AG09309 (cell line): ENCODE measurements at regions not wholly inside any gene's neighbourhood (a gene's known extent, or its start where the extent isn't known, plus 50 kb on each side); places are given as distances from the start of the nearest gene placed in this dataset.

Experiments used
- DNase-seq: peaks from one replicate; pipeline ENCODE4 v3.0.0-alpha.2; 2010; ENCODE audit warnings: low read depth
- H3K4me3 ChIP-seq: 2 replicates; pipeline ENCODE4 v1.5.1; 2011; ENCODE audit warnings: mild to moderate bottlenecking, low read depth, low read length, moderate library complexity; ENCODE audit not compliant: control insufficient read depth
- CTCF ChIP-seq: IDR thresholded peaks from 2 replicates; pipeline ENCODE4 v1.5.1; 2011; ENCODE audit warnings: mild to moderate bottlenecking, low read depth, low read length, inconsistent platforms; ENCODE audit not compliant: insufficient read depth, control insufficient read depth; ENCODE audit errors: missing control alignments

- no peak for TF ChIP-seq CTCF
- no peak for DNase-seq
- H3K4me3 ChIP-seq = no peak overlapping the region
Measured at GRCh38 chr7:115649429-115649828, 381.1 kb downstream of the TFEC start.

- H3K4me3 ChIP-seq = no peak overlapping the region
- DNase-seq = no peak
- TF ChIP-seq CTCF = no peak
Measured at GRCh38 chr7:115647712-115648111, 382.9 kb downstream of the TFEC start.

GRCh38 chr7:115642194-115642593, 388.4 kb downstream of the TFEC start:
- no peak overlapping the region for H3K4me3 ChIP-seq
- no peak for DNase-seq
- no peak for TF ChIP-seq CTCF

GRCh38 chr7:115638853-115639252, 391.7 kb downstream of the TFEC start:
- TF ChIP-seq CTCF = no peak
- no peak overlapping the region for H3K4me3 ChIP-seq
- DNase-seq = no peak

GRCh38 chr7:115637128-115637527, 393.4 kb downstream of the TFEC start:
- no peak for TF ChIP-seq CTCF
- no peak overlapping the region for H3K4me3 ChIP-seq
- DNase-seq = no peak

GRCh38 chr7:115635876-115636275, 394.7 kb downstream of the TFEC start:
- no peak for DNase-seq
- H3K4me3 ChIP-seq = no peak overlapping the region
- no peak for TF ChIP-seq CTCF

GRCh38 chr7:115635376-115635775, 395.2 kb downstream of the TFEC start:
- no peak for TF ChIP-seq CTCF
- DNase-seq = no peak

More at GRCh38 chr7:115635376-115635775, 395.2 kb downstream of the TFEC start:
- no peak overlapping the region for H3K4me3 ChIP-seq
